ENCODE measurements at regions not wholly inside any gene's neighbourhood (a gene's known extent, or its start where the extent isn't known, plus 50 kb on each side); places are given as distances from the start of the nearest gene placed in this dataset.

DNA sequence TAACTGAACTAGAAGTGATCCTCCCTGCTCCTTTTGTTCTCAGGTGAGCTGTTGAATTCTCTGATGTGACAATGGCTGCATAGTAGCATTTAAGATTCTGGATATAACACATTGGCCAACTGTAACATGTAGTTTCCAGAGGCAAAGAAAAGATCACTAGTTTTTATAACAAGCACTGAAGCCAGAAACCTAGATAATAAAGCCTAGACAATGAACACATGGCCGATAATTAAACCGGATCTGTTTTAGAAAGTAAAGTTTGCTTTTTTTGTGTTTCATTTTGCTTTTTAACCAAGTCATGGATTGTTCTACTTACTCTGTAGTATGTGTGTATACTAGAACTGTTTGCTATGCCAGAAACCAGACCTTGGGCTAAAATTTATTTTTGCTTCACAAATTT, 225.5 kb upstream of the KLHL1 start:
- ATAC-seq (no peak), DNase-seq (no peak)
- Histone ChIP-seq H3K27ac (no peak overlapping the region), H3K4me3 (no peak overlapping the region), H3K36me3 (no peaks in the 10 kb centered on the region), H3K27me3 (ENCODE audit: low read depth) (no peaks in the 10 kb centered on the region), H3K4me1 (no peaks in the 10 kb centered on the region), H3K9me3 (no peaks in the 10 kb centered on the region)
- intact Hi-C loops (cut with DNase I), result no loop called here
- TF ChIP-seq, protein P1, sequence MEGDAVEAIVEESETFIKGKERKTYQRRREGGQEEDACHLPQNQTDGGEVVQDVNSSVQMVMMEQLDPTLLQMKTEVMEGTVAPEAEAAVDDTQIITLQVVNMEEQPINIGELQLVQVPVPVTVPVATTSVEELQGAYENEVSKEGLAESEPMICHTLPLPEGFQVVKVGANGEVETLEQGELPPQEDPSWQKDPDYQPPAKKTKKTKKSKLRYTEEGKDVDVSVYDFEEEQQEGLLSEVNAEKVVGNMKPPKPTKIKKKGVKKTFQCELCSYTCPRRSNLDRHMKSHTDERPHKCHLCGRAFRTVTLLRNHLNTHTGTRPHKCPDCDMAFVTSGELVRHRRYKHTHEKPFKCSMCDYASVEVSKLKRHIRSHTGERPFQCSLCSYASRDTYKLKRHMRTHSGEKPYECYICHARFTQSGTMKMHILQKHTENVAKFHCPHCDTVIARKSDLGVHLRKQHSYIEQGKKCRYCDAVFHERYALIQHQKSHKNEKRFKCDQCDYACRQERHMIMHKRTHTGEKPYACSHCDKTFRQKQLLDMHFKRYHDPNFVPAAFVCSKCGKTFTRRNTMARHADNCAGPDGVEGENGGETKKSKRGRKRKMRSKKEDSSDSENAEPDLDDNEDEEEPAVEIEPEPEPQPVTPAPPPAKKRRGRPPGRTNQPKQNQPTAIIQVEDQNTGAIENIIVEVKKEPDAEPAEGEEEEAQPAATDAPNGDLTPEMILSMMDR (IDR thresholded peaks at IDR 0.05), result no peak

DNA sequence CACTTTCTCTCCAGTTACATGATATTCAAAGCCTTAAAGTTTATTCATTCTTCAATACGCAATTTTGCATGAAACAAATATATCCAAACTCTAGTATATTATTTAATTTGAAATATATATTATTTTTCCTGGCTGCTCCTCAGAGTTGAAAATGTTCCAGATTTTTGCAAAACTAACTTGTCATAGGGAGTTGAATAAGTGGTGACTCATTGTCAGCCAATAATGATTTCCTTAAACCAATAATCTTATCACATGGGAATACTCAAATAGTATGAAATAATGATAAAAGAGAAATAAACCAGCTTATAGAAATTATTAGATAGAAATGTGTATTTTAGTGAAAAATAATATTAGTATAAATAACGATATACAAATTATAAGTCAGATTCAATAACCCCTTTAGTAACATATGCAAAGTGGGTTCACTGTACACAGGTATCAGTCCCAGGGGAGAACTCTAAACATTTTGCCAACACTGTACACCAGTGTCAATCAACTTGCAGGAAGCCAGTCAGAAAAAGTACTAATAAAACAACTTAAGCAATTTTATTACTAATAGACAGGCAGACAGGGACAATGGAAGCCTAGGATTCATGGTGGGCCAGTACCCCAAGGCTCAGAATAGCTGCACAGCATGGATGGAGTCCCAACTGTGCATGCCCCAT, 222.6 kb upstream of the KLHL1 start:
- Histone ChIP-seq H3K4me1 (no peaks in the 10 kb centered on the region), H3K27ac (no peak overlapping the region), H3K27me3 (ENCODE audit: low read depth) (no peaks in the 10 kb centered on the region), H3K4me3 (no peak overlapping the region), H3K9me3 (no peaks in the 10 kb centered on the region), H3K36me3 (no peaks in the 10 kb centered on the region)
- TF ChIP-seq, protein P1 (IDR thresholded peaks at IDR 0.05), result no peak
- DNase-seq (no peak), ATAC-seq (no peak)
- intact Hi-C loops (cut with DNase I), result no loop called here

DNA sequence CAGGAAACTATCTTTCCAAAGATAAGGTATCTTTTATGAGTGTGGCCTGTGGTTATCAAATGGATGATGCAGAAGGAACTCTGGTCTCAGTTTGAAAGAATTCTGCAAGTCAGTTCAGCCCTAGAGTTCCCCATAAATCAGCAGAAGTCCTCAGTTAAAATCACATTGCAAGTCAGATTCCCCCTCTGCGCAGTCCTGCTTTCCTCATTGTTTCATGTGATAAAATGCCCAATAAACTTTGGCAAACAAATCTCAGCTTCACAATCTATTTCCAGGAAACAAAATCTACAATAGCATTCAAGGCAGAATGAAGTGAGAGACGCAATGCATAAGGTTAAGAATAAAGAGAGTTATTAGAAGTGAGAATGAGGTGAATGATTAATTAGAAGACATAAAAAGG, 216.3 kb upstream of the KLHL1 start:
- H3K36me3 ChIP-seq, result no peaks in the 10 kb centered on the region
- no peak overlapping the region for H3K4me3 ChIP-seq
- H3K27me3 ChIP-seq (ENCODE audit: low read depth), result no peaks in the 10 kb centered on the region
- H3K27ac ChIP-seq, result no peak overlapping the region
- no peaks in the 10 kb centered on the region for H3K9me3 ChIP-seq
- TF ChIP-seq, protein P1 (IDR thresholded peaks at IDR 0.05), result no peak
- no peaks in the 10 kb centered on the region for H3K4me1 ChIP-seq
- intact Hi-C loops (cut with DNase I), result no loop called here
- DNase-seq (no peak), ATAC-seq (no peak)

DNA sequence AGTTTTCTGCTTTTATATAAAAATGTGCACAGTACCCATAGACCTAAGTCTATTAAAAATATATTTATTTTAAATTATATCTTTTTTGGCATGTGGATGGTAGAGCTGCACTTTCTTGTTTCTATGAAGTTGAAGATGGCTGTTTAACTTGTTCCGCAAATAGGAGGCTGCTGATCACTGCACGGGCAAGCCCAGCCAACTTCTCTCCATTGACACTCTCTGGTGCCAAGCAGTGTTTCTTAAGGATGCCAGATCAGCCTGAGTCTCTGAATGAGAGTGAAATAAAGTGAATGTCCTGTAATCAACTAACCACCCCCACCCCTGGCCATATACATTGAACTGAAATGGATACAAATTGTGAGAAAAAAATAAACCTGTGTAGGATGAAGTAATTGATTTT, 202.9 kb upstream of the KLHL1 start:
- no peaks in the 10 kb centered on the region for H3K27me3 ChIP-seq (ENCODE audit: low read depth)
- H3K4me1 ChIP-seq, result no peaks in the 10 kb centered on the region
- TF ChIP-seq, protein P1 (IDR thresholded peaks at IDR 0.05), result no peak
- intact Hi-C loops (cut with DNase I), result no loop called here
- H3K27ac ChIP-seq, result no peak overlapping the region
- H3K36me3 ChIP-seq, result no peaks in the 10 kb centered on the region
- no peaks in the 10 kb centered on the region for H3K9me3 ChIP-seq
- DNase-seq (no peak), ATAC-seq (no peak)
- H3K4me3 ChIP-seq, result no peak overlapping the region

DNA sequence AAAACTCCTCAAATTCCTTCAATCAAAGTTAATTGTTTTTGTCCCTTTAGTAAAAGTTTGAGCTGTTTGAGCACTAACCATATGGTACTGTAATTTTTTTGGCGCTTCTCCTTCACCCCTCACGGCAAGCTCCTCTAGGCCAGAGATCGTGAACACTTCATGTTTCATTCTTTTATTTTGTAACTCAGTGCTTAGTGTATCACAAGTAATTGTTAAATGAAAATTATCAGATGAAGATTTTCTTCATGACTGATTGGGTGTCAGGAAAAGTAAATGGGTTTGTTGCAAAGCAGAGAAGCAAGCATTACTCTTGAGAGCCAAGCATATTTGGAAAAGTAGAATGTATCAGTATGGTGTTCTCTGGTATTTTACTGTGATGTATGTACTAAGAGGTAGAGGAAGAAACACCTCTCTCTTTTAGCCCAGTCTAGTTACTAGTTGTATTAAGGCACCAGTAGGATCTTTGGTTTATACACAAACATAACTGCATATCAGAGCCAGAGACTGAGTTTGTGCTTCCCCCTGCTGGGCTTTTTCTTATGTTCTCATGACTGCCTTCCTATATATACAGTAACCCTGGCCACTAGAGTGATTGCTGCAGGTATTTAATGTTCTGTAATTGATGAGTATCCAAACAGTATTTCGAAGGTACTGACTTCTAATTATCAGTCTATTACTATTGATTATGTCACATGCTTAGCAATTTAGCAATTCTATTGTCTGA, 202.3 kb upstream of the KLHL1 start:
- H3K9me3 ChIP-seq, result no peaks in the 10 kb centered on the region
- no peak for DNase-seq
- H3K27ac ChIP-seq, result no peak overlapping the region
- no peaks in the 10 kb centered on the region for H3K27me3 ChIP-seq (ENCODE audit: low read depth)
- no peak for ATAC-seq
- intact Hi-C loops (cut with DNase I), result no loop called here
- no peaks in the 10 kb centered on the region for H3K36me3 ChIP-seq
- H3K4me1 ChIP-seq, result no peaks in the 10 kb centered on the region
- TF ChIP-seq, protein P1 (IDR thresholded peaks at IDR 0.05), result no peak
- H3K4me3 ChIP-seq, result no peak overlapping the region
